Fibroblast of skin of abdomen (primary cell): ENCODE measurements at regions not wholly inside any gene's neighbourhood (a gene's known extent, or its start where the extent isn't known, plus 50 kb on each side); places are given as distances from the start of the nearest gene placed in this dataset.
"Not testable (repeated sequence)": the region's sequence is repeated elsewhere in the genome, so short reads cannot be mapped to it uniquely, and the experiment has no call there.

Source experiments
- DNase-seq: peaks from one replicate; pipeline ENCODE4 v3.0.0-alpha.2; 2013

DNA sequence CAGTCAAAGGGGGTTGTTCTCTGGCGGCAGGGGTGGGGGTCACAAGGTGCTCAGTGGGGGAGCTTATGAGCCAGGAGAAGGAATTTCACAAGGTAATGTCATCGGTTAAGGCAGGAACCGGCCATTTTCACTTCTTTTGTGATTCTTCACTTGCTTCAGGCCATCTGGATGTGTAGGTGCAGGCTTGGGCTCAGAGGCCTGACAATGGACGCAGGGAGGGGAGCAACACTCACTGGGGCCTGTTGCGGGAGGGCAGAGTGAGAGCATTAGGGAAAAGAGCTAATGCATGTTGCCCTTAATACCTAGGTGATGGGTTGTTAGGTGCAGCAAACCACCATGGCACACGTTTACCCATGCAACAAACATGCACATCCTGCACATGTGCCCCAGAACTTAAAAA, 98.0 kb upstream of the FAM47A start:
- DNase-seq = not testable (repeated sequence)

DNA sequence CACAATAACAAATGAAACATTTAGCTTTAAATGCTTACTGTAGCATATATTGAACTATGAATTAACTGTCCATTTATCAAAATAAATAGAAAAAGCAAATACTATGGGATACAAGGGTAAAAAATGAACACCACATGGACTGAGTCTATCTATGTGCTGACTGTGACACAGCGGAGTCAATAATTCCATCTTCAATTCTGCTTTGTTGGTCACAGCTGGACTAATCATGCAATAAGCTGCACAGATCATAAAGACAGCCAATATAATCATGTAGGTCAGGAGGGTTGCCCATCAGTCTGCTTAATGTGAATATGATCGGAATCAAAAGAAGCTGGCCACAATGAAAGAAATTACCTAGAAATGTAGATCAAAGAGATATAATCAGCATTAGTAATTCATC, 95.7 kb upstream of the FAM47A start:
- DNase-seq = no peak

DNA sequence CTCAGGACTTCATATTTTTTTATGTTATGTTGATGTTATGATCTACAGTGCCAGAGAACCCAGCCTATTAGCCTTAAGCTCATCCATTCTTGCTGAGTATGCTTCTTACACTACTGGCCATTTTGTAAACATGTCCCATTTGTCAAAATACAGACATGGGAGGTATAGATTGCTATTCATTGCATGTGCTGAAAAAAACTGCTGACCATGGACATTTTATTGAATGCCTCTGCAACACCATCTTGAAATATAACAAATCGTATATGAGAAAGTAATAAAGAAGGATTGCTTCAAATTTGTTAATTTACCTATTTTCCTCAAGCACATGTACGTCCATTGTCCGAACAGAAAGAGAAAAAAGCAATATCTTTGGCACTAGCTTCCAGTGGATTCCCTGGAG, 91.5 kb upstream of the FAM47A start:
- no peak for DNase-seq

DNA sequence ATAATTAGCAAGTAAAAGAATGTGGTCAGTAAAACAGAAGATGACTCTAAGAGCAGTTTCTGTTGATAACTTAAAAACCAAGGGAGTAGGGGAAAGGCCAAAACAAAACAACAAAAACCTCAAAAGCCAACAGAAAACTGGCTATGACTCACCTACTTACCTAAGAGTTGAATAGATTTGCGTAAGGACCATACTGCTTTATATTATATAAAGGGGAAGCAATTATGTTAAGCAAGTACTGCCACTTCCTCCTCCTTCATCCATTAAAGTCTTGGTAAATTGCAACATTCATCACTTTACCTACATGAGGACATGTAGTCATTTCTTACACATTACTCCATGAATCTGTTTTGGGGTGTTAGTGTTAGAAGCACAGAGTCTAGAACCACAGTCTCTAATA, 85.9 kb upstream of the FAM47A start:
- DNase-seq = no peak

DNA sequence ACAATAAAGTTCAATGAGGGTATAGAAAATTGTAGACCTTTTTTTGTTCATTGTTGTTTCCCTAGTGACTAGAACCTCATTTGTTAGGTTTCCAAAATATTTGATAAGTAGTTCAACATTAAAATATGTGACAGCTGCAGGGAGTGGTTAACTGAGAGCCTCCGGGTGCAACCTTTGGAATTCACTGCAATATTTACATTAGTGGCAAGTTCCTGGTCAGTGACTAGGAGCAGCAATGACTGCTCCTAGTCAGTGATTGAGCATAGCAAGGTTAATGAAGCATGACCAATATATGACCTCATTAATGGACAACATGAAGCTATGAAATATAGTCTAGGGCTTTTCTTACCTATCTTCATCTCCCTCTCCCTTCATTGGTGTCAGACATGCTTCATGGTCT, 65.8 kb upstream of the FAM47A start:
- DNase-seq = no peak
